Lower leg skin (tissue), 4 donors: ENCODE measurements at regions not wholly inside any gene's neighbourhood (a gene's known extent, or its start where the extent isn't known, plus 50 kb on each side); places are given as distances from the start of the nearest gene placed in this dataset.

Experiments used
- DNase-seq, 2 donors: peaks; one replicate each; pipeline ENCODE4 v3.0.0-alpha.2; 2019; ENCODE audit warnings: low spot score in 2 of 2
- H3K4me3 ChIP-seq: fragments of 200-600 bp; sonication (generic); 2 replicates; pipeline ENCODE4 v1.5.1; 2017; ENCODE audit warnings: mild to moderate bottlenecking, low read depth; ENCODE audit not compliant: poor library complexity, severe bottlenecking
- CTCF ChIP-seq, 3 donors: fragments of 450-650 bp; IDR thresholded peaks; one replicate each; pipeline ENCODE4 v1.5.1; 2016; ENCODE audit warnings: antibody characterized with exemption in 3 of 3, mild to moderate bottlenecking in 3 of 3, moderate library complexity in 2 of 3
- POLR2A ChIP-seq, 2 donors: fragments of 450-650 bp; IDR thresholded peaks; one replicate each; pipeline ENCODE4 v1.6.1; 2016 to 2017; ENCODE audit warnings: antibody characterized with exemption in 2 of 2, mild to moderate bottlenecking in 1 of 2, moderate library complexity in 1 of 2
- WGBS, 2 donors: methylation state at CpG; one replicate each; pipeline ENCODE4 v1.1.5; 2018; 5-methylcytosine and 5-hydroxymethylcytosine counted together
- intact Hi-C: fragments of 100-400 bp; cut with DNase I; formaldehyde crosslinking; loops from one replicate; pipeline ENCODE4 v1.15.0; 2023; ENCODE audit warnings: low total_unique reads

GRCh38 chr15:60217161-60217560 lies 180.6 kb downstream of the ANXA2 start:
- 50 to 60% methylated on average over 1 of the region's 1 CpG for WGBS, 2 donors
- no peak overlapping the region for H3K4me3 ChIP-seq
- intact Hi-C loops: no loop called here
- no peak for DNase-seq
- TF ChIP-seq CTCF (IDR thresholded peaks at IDR 0.05) (no peak), POLR2A (IDR thresholded peaks at IDR 0.05) (no peak)

GRCh38 chr15:60218256-60218655 lies 179.5 kb downstream of the ANXA2 start:
- intact Hi-C loops: no loop called here
- 48% methylated on average over 3 of the region's 3 CpGs for WGBS, 2 donors
- TF ChIP-seq POLR2A (IDR thresholded peaks at IDR 0.05) (no peak), CTCF (IDR thresholded peaks at IDR 0.05) (no peak)
- no peak overlapping the region for H3K4me3 ChIP-seq
- DNase-seq: no peak

- WGBS, 2 donors: 99% methylated on average over 3 of the region's 3 CpGs
- TF ChIP-seq POLR2A (IDR thresholded peaks at IDR 0.05) (no peak), CTCF (IDR thresholded peaks at IDR 0.05) (no peak)
Observed at GRCh38 chr15:60219866-60220265, 177.9 kb downstream of the ANXA2 start.

GRCh38 chr15:60221356-60221755 lies 176.4 kb downstream of the ANXA2 start:
- no peak for TF ChIP-seq CTCF (IDR thresholded peaks at IDR 0.05)
- TF ChIP-seq POLR2A (IDR thresholded peaks at IDR 0.05): no peak
- no peak overlapping the region for H3K4me3 ChIP-seq
- no peak for DNase-seq
- intact Hi-C loops: no loop called here

More at GRCh38 chr15:60219866-60220265, 177.9 kb downstream of the ANXA2 start:
- no peak for DNase-seq
- intact Hi-C loops: no loop called here
- H3K4me3 ChIP-seq: no peak overlapping the region

GRCh38 chr15:60222404-60222803 lies 175.4 kb downstream of the ANXA2 start:
- 78 to 81% methylated on average over 1 of the region's 1 CpG for WGBS, 2 donors
- no peak overlapping the region for H3K4me3 ChIP-seq
- DNase-seq: no peak
- TF ChIP-seq POLR2A (IDR thresholded peaks at IDR 0.05) (no peak), CTCF (IDR thresholded peaks at IDR 0.05) (no peak)
- intact Hi-C loops: no loop called here

GRCh38 chr15:60223176-60223575 lies 174.6 kb downstream of the ANXA2 start:
- DNase-seq: no peak
- intact Hi-C loops: no loop called here
- TF ChIP-seq POLR2A (IDR thresholded peaks at IDR 0.05) (no peak), CTCF (IDR thresholded peaks at IDR 0.05) (no peak)
- H3K4me3 ChIP-seq: no peak overlapping the region
- 29 to 38% methylated on average over 7 of the region's 7 CpGs for WGBS, 2 donors
